ENCODE measurements at regions not wholly inside any gene's neighbourhood (a gene's known extent, or its start where the extent isn't known, plus 50 kb on each side); places are given as distances from the start of the nearest gene placed in this dataset.

- DNase-seq: no peak
Measured at GRCh38 chr16:87080571-87081167, 236.5 kb downstream of the C16orf95 start.

- no peak for DNase-seq
Measured at GRCh38 chr16:87085441-87085840, 231.8 kb downstream of the C16orf95 start.

GRCh38 chr16:87086156-87086555, 231.0 kb downstream of the C16orf95 start:
- no peak for DNase-seq

- DNase-seq: no peak
Measured at GRCh38 chr16:87086575-87086974, 230.6 kb downstream of the C16orf95 start.

- no peak for DNase-seq
Measured at GRCh38 chr16:87092958-87093357, 224.2 kb downstream of the C16orf95 start.

- DNase-seq: no peak
Measured at GRCh38 chr16:87093804-87094555, 223.2 kb downstream of the C16orf95 start.

DNA sequence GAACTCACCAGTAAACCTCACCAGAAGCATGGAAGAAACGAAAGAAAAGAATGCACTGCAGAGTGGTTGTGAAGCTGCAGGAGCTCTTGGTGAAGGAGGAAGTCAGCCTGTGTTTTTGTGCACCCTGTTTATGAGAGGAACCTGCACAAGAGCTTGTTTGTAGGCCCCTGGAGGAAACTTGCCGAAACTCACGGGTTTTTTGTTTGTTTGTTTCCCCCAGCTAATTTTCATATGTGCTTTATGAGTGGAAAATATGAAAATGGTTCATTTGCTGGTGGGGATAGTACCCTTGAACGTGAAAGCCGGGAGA, 222.7 kb downstream of the C16orf95 start:
- DNase-seq: no peak

- DNase-seq: no peak
Measured at GRCh38 chr16:87095271-87095670, 221.9 kb downstream of the C16orf95 start.

- no peak for DNase-seq
Measured at GRCh38 chr16:87096746-87097333, 220.4 kb downstream of the C16orf95 start.

- DNase-seq: no peak
Measured at GRCh38 chr16:87098361-87098760, 218.8 kb downstream of the C16orf95 start.

DNA sequence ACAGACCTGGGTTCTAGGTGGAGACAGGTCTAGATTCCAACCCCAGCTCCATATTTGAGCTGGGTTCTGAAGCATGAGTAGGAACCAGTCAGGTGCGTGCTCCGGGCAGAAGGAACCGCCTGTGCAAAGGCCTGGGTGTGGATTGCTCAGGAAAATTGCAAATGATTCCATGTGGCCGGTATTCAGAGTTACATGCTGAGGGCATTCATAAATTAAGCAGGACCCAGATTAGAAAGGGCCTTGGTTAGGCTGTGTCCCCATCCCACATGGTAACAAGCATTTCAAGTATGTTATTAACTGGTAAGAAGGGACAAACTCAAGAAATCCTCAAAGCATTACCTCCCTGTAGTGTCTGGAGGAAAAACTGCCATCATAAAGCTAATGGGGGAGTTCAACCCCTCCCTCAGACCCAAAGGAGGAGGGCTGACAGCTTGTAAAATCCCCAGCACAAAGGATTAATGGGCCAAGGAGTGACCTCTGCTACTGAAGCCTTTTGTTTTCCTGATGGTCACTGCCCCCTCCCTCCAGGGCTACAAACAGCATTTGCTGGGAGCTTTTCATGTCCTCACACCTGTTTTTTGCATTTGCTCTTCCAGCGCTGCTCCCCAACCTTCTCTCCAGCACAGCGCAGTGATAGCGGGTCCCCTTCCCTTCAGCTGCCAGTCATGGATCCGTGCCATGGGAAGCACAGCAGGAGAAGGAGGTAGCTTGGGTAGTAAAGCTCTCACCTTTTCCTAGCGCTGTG, 218.0 kb downstream of the C16orf95 start:
- DNase-seq: no peak

- DNase-seq: no peak
Measured at GRCh38 chr16:87100306-87101058, 216.7 kb downstream of the C16orf95 start.

DNA sequence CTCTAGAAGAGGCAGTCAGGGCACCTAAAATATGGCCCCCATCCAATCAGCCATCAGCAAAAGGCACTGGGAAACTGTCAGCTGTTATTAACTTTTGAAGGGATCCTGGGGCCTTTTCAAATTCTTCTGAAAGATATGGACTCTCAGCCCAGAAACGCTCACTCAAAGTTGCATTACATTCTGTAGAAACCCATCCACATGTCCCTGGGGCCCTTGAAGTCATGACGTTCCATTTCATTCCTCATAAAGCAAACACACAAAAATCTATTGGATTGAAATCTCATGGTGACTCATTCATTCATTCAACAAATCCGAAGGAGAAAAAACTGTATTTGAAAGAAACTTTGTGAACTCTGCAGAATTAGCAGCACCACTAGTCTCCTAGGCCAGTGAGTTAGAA, 215.3 kb downstream of the C16orf95 start:
- no peak for DNase-seq

DNA sequence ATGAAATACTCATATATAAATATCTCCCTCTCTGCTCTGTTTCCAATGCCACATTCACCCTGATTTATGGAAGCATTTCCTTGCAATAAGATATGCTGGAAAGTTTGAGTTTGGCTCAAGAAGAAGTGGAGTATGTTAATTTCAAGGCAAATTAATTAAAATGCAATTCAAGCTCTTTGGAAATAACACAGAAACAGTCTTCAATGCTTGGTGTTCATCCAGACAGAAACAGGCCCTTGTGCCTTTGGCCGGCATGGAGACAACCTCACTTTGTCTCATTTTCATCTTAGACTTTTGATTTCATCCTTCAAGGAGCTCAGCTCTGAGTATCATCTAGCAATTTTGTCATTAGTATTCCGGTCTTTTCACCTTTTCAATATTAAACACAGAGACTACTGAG, 210.0 kb downstream of the C16orf95 start:
- DNase-seq: no peak

- DNase-seq: no peak
Measured at GRCh38 chr16:87108278-87108677, 208.9 kb downstream of the C16orf95 start.

- DNase-seq: no peak
Measured at GRCh38 chr16:87108941-87109340, 208.3 kb downstream of the C16orf95 start.

- DNase-seq: no peak
Measured at GRCh38 chr16:87114832-87115231, 202.4 kb downstream of the C16orf95 start.

DNA sequence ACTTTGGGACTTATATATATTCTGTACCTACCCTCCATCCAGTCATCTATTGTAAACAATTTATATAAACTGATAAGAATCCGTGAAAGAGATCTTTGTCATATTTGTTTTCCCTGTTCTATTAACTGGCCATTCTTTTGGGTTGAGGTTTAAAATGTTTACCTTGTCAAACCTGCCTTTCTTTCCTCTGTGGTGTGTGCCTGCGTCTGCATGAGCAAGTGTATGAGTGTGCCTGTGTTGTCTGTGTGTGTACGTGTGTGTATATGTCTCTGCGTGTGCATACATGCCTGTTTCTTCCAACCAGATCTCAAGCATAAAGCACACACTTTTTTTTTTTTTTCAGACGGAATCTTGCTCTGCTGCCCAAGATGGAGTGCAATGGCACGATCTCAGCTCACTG, 201.5 kb downstream of the C16orf95 start:
- no peak for DNase-seq

- no peak for DNase-seq
Measured at GRCh38 chr16:87117936-87118335, 199.3 kb downstream of the C16orf95 start.

GRCh38 chr16:87119168-87119567, 198.0 kb downstream of the C16orf95 start:
- no peak for DNase-seq

DNA sequence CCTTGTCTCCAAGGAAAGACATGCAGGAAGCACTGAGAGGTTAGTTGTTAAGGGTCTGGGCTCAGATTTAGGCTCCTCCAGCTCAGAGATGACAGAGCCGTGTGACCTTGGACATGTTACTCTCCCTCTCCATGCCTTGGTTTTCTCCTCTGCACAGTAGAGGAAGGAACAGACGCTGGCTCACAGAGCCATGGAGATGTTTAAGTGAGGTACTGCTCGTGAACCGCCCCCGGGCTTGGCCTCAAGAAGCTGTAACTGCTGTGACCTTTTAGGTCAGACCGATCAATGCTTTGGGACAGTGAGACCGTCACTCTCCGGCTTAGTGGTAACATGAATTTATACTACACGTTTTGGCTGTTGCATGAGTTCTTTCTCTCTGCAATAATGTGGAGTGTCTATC, 197.4 kb downstream of the C16orf95 start:
- no peak for DNase-seq

DNA sequence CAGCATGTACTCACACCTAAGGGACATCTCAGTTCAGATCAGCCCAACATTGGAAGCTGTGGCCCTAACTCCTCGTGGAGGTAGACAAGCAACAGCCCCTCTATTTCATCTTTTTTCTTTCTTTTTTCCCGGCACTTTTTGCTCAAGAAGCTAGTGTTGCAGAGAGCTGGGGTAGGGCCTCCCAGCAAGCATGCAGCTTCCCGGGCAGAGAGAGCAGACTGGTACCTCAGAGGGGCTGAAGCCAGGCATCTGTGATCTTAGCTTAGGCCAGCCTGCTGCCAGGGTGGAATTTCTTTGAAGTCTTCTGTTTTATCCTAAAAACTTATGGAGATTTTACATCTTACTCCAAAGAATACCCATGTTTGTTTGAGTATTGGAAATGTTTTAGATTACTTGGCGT, 195.4 kb downstream of the C16orf95 start:
- DNase-seq: no peak

DNA sequence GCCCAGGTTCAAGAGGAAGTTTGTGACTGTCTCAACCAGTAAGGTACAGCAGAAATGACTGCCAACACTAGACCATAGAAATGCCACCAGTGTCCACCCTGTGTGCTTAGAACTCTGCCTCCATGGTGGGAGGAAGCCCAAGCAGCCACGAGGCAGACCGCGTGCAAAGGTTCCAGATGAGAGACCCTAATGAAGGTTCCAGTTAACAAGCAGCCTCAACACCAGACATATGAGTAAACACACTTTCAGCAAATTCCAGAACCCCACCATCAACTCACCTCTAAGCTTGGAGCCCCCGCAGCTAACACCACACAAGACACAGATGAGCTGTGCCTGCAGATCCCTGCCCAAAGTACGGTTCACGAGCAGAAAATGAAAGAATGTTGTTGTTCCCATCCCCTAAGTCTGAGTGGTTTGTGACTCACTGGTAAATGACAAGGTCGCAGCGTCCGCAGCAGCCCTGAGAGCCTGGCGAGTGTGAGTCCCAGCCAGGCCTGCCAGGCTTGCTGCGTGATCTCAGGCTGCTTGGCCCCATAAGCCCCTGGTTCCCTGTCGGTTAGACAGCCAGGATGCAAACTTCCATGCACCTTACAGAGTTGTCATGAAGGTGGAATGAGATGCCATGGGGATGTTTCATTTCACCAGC, 193.7 kb downstream of the C16orf95 start:
- DNase-seq: no peak
